Trophoblast cell (in vitro differentiated cells and primary cell): ENCODE measurements at regions not wholly inside any gene's neighbourhood (a gene's known extent, or its start where the extent isn't known, plus 50 kb on each side); places are given as distances from the start of the nearest gene placed in this dataset.
A peak's percentile ranks its signal among the peaks of the same experiment; 100 is the strongest.

ENCODE experiments used
- DNase-seq, 2 donors: peaks; one replicate each; pipeline ENCODE4 v3.0.0-alpha.2; 2016
- H2AFZ ChIP-seq: 2 replicates; pipeline ENCODE4 v1.6.1; 2013; ENCODE audit warnings: low read length, moderate library complexity, mild to moderate bottlenecking; ENCODE audit not compliant: insufficient read depth, poor library complexity
- H2AK5ac ChIP-seq: 2 replicates; pipeline ENCODE4 v1.6.1; 2013; ENCODE audit warnings: mild to moderate bottlenecking, low read length
- H2BK120ac ChIP-seq: 2 replicates; pipeline ENCODE4 v1.6.1; 2013; ENCODE audit warnings: low read length, mild to moderate bottlenecking, moderate library complexity; ENCODE audit not compliant: insufficient read depth, poor library complexity
- H2BK12ac ChIP-seq: 2 replicates; pipeline ENCODE4 v1.6.1; 2013; ENCODE audit warnings: mild to moderate bottlenecking, low read length, moderate library complexity
- H2BK5ac ChIP-seq: 2 replicates; pipeline ENCODE4 v1.6.1; 2013; ENCODE audit warnings: low read length, low read depth, moderate library complexity, mild to moderate bottlenecking; ENCODE audit not compliant: poor library complexity
- H3K14ac ChIP-seq: 2 replicates; pipeline ENCODE4 v1.6.1; 2013; ENCODE audit warnings: mild to moderate bottlenecking, low read length
- H3K18ac ChIP-seq: 2 replicates; pipeline ENCODE4 v1.6.1; 2013; ENCODE audit warnings: mild to moderate bottlenecking, low read length
- H3K23ac ChIP-seq: 2 replicates; pipeline ENCODE4 v1.6.1; 2013; ENCODE audit warnings: low read length
- H3K27ac ChIP-seq: 2 replicates; pipeline ENCODE4 v1.5.1; 2013; ENCODE audit warnings: low read depth, mild to moderate bottlenecking, inconsistent platforms, low read length, moderate library complexity
- H3K27me3 ChIP-seq: 2 replicates; pipeline ENCODE4 v1.6.1; 2013; ENCODE audit warnings: inconsistent platforms, mild to moderate bottlenecking, low read length, moderate library complexity; ENCODE audit not compliant: insufficient read depth
- H3K36me3 ChIP-seq, 2 experiments: 1 replicate in 1 of 2; 2 replicates in 1 of 2; pipeline ENCODE4 v1.6.1; 2013; ENCODE audit warnings: low read length in 2 of 2, mild to moderate bottlenecking in 2 of 2, moderate library complexity in 1 of 2; ENCODE audit not compliant: insufficient read depth in 2 of 2, control insufficient read depth in 1 of 2
- H3K4ac ChIP-seq: 2 replicates; pipeline ENCODE4 v1.6.1; 2013; ENCODE audit warnings: low read depth, mild to moderate bottlenecking, low read length, moderate library complexity
- H3K4me1 ChIP-seq, 2 experiments: 1 replicate in 1 of 2; 2 replicates in 1 of 2; pipeline ENCODE4 v1.6.1; 2013; ENCODE audit warnings: low read length in 2 of 2, mild to moderate bottlenecking in 2 of 2, moderate library complexity in 1 of 2; ENCODE audit not compliant: insufficient read depth in 2 of 2, control insufficient read depth in 1 of 2
- H3K4me2 ChIP-seq: 2 replicates; pipeline ENCODE4 v1.6.1; 2013; ENCODE audit warnings: inconsistent platforms, mild to moderate bottlenecking, low read length, moderate library complexity
- H3K4me3 ChIP-seq: 2 replicates; pipeline ENCODE4 v1.5.1; 2013; ENCODE audit warnings: mild to moderate bottlenecking, low read depth, low read length, inconsistent platforms
- H3K79me1 ChIP-seq: one replicate; pipeline ENCODE4 v1.6.1; 2013; ENCODE audit warnings: low read length
- H3K79me2 ChIP-seq: 2 replicates; pipeline ENCODE4 v1.6.1; 2013; ENCODE audit warnings: low read length, mild to moderate bottlenecking; ENCODE audit not compliant: control insufficient read depth, insufficient read depth, poor library complexity
- H3K9ac ChIP-seq: 2 replicates; pipeline ENCODE4 v1.6.1; 2013; ENCODE audit warnings: mild to moderate bottlenecking, low read length
- H3K9me3 ChIP-seq: 2 replicates; pipeline ENCODE4 v1.6.1; 2013; ENCODE audit warnings: low read depth, mild to moderate bottlenecking, control low read depth, inconsistent platforms, low read length; ENCODE audit not compliant: insufficient read depth
- H4K12ac ChIP-seq: 2 replicates; pipeline ENCODE4 v1.6.1; 2013; ENCODE audit warnings: low read depth, mild to moderate bottlenecking, low read length, moderate library complexity
- H4K8ac ChIP-seq: 2 replicates; pipeline ENCODE4 v1.6.1; 2013; ENCODE audit warnings: low read depth, mild to moderate bottlenecking, low read length, moderate library complexity
- H4K91ac ChIP-seq: one replicate; pipeline ENCODE4 v1.6.1; 2013; ENCODE audit warnings: low read depth, mild to moderate bottlenecking, low read length, moderate library complexity
- WGBS: extraction: QIAGEN DNeasy Blood & Tissue Kit; methylation state at CpG from one replicate; pipeline ENCODE4 v1.1.7; 2013; ENCODE audit warnings: missing lambda C conversion rate; ENCODE audit not compliant: insufficient read length, insufficient coverage; ENCODE audit errors: extremely low coverage; 5-methylcytosine and 5-hydroxymethylcytosine counted together

GRCh38 chr12:116421785-116422538 is 137.2 kb upstream of the MAP1LC3B2 start:
- Histone ChIP-seq H2BK120ac (peak overlapping the region; percentile 87), H3K36me3 (no peaks in the 10 kb centered on the region), H3K79me2 (peaks cover 3% of the 10 kb centered on the region), H4K91ac (peak overlapping the region; percentile 65), H3K27ac (peak overlapping the region; percentile 69), H3K14ac (peak overlapping the region; percentile 34), H3K79me1 (peaks cover 39% of the 10 kb centered on the region), H3K4ac (no peak overlapping the region), H3K18ac (no peak overlapping the region), H3K27me3 (no peaks in the 10 kb centered on the region), H2BK12ac (peak overlapping the region; percentile 89), H2BK5ac (peak overlapping the region; percentile 76), H3K4me3 (no peak overlapping the region), H3K23ac (no peak overlapping the region), H3K4me2 (no peak overlapping the region), H4K12ac (no peak overlapping the region), H3K9me3 (no peaks in the 10 kb centered on the region), H4K8ac (no peak overlapping the region), H3K9ac (no peak overlapping the region), H3K4me1 (peaks cover 24 to 27% of the 10 kb centered on the region in 2 experiments), H2AFZ (no peak overlapping the region), H2AK5ac (peak overlapping the region; percentile 26)
- WGBS, result no CpG with 5 or more reads among the region's 2 CpGs
- no peak for DNase-seq

- Histone ChIP-seq H3K27ac (peak overlapping the region; percentile 91), H4K12ac (no peak overlapping the region), H2AK5ac (no peak overlapping the region), H2BK5ac (peak overlapping the region; percentile 90), H3K27me3 (no peaks in the 10 kb centered on the region), H2BK120ac (peak overlapping the region; percentile 90), H3K4me2 (no peak overlapping the region), H3K79me2 (peaks cover 5% of the 10 kb centered on the region), H3K36me3 (no peaks in the 10 kb centered on the region), H3K9me3 (no peaks in the 10 kb centered on the region), H4K91ac (peak overlapping the region; percentile 88), H3K18ac (no peak overlapping the region), H3K4ac (no peak overlapping the region), H3K79me1 (peaks cover 47% of the 10 kb centered on the region), H3K9ac (no peak overlapping the region), H4K8ac (no peak overlapping the region), H3K23ac (no peak overlapping the region), H3K4me1 (peaks cover 26 to 30% of the 10 kb centered on the region in 2 experiments), H3K4me3 (no peak overlapping the region), H2BK12ac (peak overlapping the region; percentile 94), H3K14ac (peak overlapping the region; percentile 59), H2AFZ (no peak overlapping the region)
- DNase-seq, result peak; percentile 30 to 84
- WGBS, result no CpG with 5 or more reads among the region's 4 CpGs
These were observed 136.1 kb upstream of the MAP1LC3B2 start for GRCh38 chr12:116423094-116423493.

GRCh38 chr12:116425256-116426193 is 133.7 kb upstream of the MAP1LC3B2 start:
- Histone ChIP-seq H3K27ac (peak overlapping the region; percentile 94), H3K9me3 (no peaks in the 10 kb centered on the region), H3K79me2 (peaks cover 5% of the 10 kb centered on the region), H3K79me1 (peaks cover 45% of the 10 kb centered on the region), H3K36me3 (no peaks in the 10 kb centered on the region), H2BK120ac (peak overlapping the region; percentile 75), H3K4me1 (peaks cover 26 to 31% of the 10 kb centered on the region in 2 experiments), H4K91ac (peak overlapping the region; percentile 80), H2BK5ac (peak overlapping the region; percentile 70), H2AK5ac (peak overlapping the region; percentile 11), H3K9ac (no peak overlapping the region), H3K18ac (peak overlapping the region; percentile 8), H3K14ac (peak overlapping the region; percentile 46), H2AFZ (no peak overlapping the region), H2BK12ac (peak overlapping the region; percentile 55), H4K12ac (no peak overlapping the region), H3K27me3 (no peaks in the 10 kb centered on the region), H3K23ac (no peak overlapping the region), H4K8ac (peak overlapping the region; percentile 14), H3K4me2 (no peak overlapping the region), H3K4me3 (no peak overlapping the region), H3K4ac (peak overlapping the region; percentile 30)
- DNase-seq, result peak; percentile 82
- WGBS, result no CpG with 5 or more reads among the region's 15 CpGs

- Histone ChIP-seq H2BK12ac (peak overlapping the region; percentile 74), H3K4me2 (peak overlapping the region; percentile 27), H3K79me2 (peaks cover 5% of the 10 kb centered on the region), H3K4ac (no peak overlapping the region), H2BK5ac (peak overlapping the region; percentile 94), H3K4me1 (peaks cover 30 to 37% of the 10 kb centered on the region in 2 experiments), H2BK120ac (peak overlapping the region; percentile 89), H3K4me3 (no peak overlapping the region), H3K79me1 (peaks cover 48% of the 10 kb centered on the region), H4K91ac (peak overlapping the region; percentile 94), H4K8ac (peak overlapping the region; percentile 26), H3K23ac (no peak overlapping the region), H4K12ac (no peak overlapping the region), H3K18ac (peak overlapping the region; percentile 59), H3K14ac (peak overlapping the region; percentile 82), H3K36me3 (no peaks in the 10 kb centered on the region), H2AFZ (no peak overlapping the region), H3K9me3 (no peaks in the 10 kb centered on the region), H3K27ac (peak overlapping the region; percentile 98), H3K27me3 (no peaks in the 10 kb centered on the region), H3K9ac (no peak overlapping the region), H2AK5ac (no peak overlapping the region)
- DNase-seq, result peak; percentile 98 to 99
- WGBS, result no CpG with 5 or more reads among the region's 13 CpGs
These were observed 132.6 kb upstream of the MAP1LC3B2 start for GRCh38 chr12:116426391-116427136.
